ENCODE measurements at regions not wholly inside any gene's neighbourhood (a gene's known extent, or its start where the extent isn't known, plus 50 kb on each side); places are given as distances from the start of the nearest gene placed in this dataset.
"Not testable (repeated sequence)": the region's sequence is repeated elsewhere in the genome, so short reads cannot be mapped to it uniquely, and the experiment has no call there.

DNA sequence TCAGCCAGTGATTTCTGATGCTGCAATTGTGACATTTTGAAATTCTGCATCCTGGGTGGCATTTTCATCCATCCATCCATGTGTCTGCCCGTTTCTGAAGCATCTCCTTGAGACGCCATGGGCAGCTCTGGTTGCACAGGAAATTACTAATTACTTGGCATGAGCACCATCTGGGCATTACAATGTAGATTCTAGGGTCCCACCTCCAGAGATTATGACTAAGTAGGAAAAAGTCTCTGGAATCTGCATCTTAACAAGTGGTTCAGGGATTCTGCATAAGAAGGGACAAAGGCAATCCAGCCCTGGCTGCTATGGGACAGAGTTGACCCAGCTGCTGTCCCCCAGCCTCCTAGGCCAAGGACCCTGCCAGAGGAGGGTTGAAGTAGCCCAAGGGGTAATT, 65.3 kb downstream of the CUZD1 start:
- DNase-seq = no peak

GRCh38 chr10:122779924-122780323, 65.7 kb downstream of the CUZD1 start:
- no peak for DNase-seq

GRCh38 chr10:122777515-122778059, 68.1 kb downstream of the CUZD1 start:
- no peak for DNase-seq

GRCh38 chr10:122774231-122774630, 71.4 kb downstream of the CUZD1 start:
- peak; percentile 0 for DNase-seq

GRCh38 chr10:122771404-122771803, 71.8 kb upstream of the C10orf120 start:
- DNase-seq = not testable (repeated sequence)

DNA sequence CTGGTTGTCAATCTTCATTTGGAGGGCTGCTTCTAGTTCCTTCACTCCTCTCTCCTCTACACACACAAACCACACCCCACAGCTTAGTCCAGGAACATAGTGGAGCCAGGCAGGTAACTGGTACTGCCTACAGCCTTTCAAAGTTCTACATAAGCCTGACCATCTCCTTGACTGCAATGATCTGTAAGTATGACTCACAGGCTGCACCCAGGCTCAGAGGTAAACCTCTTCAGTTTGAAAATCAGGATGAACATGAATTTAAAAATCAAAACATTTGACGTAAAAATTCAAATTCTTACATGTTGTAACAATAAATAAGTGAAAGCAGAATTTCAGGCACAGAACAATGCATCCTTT, 68.7 kb upstream of the C10orf120 start:
- DNase-seq = no peak

- DNase-seq = no peak
Observed at GRCh38 chr10:122767621-122768388, 68.2 kb upstream of the C10orf120 start.

DNA sequence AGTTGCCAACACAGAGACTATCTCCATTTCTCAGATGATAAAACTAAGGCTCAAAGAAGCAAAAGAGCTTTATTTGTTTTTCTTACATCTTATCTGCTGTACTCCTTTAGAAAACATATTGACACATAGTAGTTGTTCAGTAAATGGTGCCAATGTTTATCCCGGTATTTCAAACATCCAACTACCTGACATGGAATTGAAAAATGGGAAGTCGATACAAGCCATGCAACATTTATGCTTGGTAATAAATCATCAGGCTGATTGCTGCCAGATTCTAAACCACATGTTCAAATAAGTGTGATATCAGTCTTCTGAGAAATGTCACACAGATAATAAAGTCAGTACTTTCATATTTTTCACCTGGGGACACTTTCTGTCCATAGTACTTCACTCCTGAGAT, 65.8 kb upstream of the C10orf120 start:
- no peak for DNase-seq

GRCh38 chr10:122756656-122757055, 57.0 kb upstream of the C10orf120 start:
- no peak for DNase-seq

GRCh38 chr10:122754491-122755235, 55.0 kb upstream of the C10orf120 start:
- no peak for DNase-seq

- DNase-seq = no peak
Observed at GRCh38 chr10:122749886-122750285, 50.2 kb upstream of the C10orf120 start.
